HG03175 (cell line): ENCODE measurements at regions not wholly inside any gene's neighbourhood (a gene's known extent, or its start where the extent isn't known, plus 50 kb on each side); places are given as distances from the start of the nearest gene placed in this dataset.

Experiments
- ATAC-seq: cut with Tn5 transposase; IDR thresholded peaks from one replicate; pipeline ENCODE4 v1.9.1; 2021; ENCODE audit warnings: mild to moderate bottlenecking, moderate library complexity; ENCODE audit not compliant: unreplicated experiment

DNA sequence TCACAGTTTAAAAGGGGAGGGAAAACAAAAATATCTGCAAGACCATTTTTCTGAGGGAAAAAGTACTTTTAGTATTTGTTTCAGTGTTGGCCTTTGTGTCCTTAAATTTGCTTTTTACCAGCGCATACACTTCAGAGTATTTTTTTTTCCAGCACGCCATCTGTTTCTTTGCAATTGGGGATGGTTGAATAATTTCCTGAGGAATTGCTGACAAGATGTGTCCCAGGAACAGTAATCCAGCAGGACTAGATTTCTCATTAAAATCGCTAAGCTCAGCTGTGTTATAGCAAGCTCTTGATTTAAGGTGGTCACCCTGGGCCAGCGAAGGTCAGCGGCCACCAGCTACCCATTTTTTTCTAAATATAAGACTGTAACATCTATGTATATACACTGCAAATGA is 156.9 kb upstream of the RHOBTB1 start:
- ATAC-seq: no peak

GRCh38 chr10:61099756-61100155 is 155.8 kb upstream of the RHOBTB1 start:
- ATAC-seq: no peak

GRCh38 chr10:61098966-61099365 is 155.0 kb upstream of the RHOBTB1 start:
- no peak for ATAC-seq

GRCh38 chr10:61097026-61097425 is 153.0 kb upstream of the RHOBTB1 start:
- no peak for ATAC-seq

GRCh38 chr10:61096056-61096455 is 152.1 kb upstream of the RHOBTB1 start:
- ATAC-seq: no peak

DNA sequence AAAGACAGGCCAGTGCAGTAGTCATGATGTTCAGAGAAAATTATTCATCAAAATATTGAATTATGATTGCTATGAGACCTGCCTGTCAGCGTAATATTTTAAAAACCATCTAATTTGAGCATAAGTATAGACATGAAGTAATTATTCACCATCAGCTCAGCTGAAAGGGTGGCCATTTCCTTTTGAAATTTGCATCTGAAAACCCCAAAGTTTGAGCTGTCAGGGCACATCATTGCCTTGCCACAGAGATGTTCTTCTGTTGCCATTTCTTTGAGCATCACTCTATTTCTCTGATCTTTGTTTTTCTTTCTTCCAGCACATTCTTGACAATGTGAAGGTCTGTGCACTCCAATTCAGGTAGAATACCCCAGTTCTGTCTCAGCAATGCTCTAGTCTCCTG is 147.5 kb upstream of the RHOBTB1 start:
- ATAC-seq: no peak

- ATAC-seq: no peak
Observed at GRCh38 chr10:61089251-61089650, 145.3 kb upstream of the RHOBTB1 start.

DNA sequence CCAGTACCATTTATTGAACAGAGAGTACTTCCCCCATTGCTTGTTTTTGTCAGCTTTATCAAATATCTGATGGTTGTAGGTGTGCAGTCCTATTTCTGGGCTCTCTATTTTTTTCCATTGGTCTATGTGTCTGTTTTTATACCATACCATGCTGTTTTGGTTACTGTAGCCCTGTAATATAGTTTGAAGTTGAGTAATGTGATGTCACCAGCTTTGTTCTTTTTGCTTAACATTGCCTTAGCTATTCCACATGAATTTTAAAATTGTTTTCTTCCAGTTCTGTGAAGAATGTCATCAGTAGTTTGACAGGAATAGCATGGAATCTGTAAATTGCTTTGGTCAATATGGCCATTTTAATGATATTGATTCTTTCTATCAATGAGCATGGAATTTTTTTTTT is 140.5 kb upstream of the RHOBTB1 start:
- ATAC-seq: no peak

- no peak for ATAC-seq
Observed at GRCh38 chr10:61081301-61081700, 137.3 kb upstream of the RHOBTB1 start.

DNA sequence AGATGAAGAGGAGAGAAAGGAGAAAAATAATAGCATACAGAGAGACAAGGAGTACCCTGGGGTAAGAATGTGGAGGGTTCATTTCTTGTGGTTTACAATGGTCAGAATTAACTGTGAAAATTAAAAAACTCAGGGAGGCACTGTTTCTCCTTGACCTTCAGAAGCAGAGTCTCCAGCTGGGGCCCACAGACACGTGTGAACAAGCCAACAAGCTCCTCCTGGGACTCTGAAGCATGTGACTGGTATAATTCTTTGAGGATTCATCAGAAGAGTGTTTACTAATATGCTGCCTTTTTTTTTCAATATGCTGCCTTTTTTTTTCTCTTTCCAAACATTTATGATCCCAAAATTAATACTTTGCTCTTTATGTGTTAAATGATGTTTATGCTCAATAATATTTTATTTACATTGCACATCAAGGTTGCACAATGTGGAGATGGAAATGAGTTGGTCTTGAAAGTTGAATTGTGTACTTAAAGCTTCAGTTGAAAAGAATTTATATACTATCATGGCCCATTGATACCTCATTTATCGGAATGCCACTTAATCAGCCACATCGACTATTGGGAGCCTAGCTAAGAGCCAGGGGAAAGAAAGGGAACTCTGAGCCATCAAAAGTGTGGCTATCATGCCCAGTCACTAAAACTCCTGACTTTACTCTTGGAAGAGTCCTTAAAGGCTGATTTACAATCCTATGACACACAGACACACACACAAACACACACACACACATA is 134.7 kb upstream of the RHOBTB1 start:
- ATAC-seq: no peak

DNA sequence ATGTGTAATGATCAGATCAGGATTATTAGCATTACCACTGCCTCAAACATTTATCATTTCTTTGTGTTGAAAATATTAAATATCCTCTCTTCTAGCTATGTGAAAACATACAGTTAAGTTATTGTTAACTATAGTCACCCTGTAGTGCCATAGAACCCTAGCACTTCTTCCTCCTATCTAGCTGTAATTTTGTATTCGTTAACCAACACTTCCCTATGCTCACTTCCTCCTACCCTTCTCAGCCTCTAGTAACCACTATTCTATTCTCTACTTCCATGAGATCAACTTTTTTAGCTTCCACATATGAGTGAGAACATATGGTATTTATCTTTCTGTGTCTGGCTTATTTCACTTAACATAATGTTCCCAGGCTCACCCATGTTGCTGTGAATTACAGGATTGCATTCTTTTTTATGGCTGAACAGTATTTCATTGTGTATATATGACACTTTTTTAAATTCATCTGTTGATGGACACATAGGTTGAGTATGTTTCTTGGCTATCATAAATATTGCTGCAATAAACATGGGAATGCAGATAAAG is 132.7 kb upstream of the RHOBTB1 start:
- ATAC-seq: no peak

DNA sequence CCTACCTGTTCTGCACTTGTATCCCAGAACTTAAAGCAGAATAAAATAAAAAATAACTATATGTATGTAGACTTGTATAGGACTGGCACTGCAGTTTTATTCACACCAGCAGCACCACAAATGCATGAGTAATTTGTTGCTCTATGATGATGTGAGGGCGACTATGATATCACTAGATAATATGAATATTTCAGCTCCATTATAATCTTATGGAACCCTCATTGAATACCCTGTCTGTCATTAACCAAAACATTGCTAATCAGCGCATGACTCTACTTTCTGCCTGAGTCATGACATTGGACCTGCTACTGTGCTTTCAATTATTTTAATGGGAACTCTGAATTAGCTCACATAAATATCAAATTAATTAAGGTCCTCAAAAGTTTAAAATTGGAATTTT is 129.4 kb upstream of the RHOBTB1 start:
- ATAC-seq: no peak

DNA sequence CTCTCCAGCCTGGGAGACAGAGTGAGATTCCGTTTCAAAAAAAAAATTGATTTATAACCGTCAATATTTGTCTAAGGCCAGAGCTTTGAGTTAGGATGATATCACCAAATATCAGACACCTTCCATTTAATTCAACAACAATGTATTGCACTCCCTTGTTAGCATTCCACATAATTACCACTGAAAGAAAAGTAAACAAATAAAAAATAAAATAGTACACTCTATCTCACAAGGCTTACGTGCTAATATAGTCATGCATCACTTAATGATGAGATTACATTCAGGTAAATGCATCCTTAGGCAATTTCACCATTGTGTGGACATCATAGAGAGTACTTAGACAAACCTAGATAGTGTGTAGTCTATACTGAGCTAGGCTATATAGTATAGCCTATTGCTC is 127.6 kb upstream of the RHOBTB1 start:
- no peak for ATAC-seq

- no peak for ATAC-seq
Observed at GRCh38 chr10:61068471-61068870, 124.5 kb upstream of the RHOBTB1 start.

DNA sequence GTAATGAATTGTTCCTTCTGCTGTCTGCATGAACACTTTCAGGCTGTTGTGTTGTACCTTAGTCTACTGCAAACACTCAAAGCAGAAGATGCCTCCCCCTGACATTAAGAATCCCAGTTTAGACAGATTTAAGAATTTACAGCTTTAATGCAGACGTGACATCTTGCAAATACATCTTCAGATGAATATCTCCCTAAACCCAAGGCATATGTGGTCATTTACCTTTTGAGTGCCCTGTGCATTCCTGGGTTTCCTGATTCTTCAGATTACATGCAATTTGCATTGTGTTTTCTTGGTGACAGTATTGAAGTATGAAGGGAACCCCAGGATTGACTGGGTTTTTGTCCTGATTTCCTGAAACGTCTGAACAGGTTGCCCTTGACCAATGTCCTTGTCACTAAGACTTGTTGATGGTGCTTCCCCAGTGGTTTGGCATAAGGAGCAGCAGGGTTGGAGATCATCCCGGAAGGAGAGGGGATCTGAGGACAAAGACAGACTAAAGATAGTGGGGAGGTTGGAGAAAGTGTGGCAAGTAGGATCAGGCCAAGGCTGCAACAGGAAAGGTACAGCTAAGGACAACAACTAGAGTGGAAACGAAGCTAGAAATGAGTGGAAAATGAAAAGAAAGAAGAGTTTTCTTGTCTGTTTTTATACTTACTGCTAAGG is 123.8 kb upstream of the RHOBTB1 start:
- no peak for ATAC-seq

DNA sequence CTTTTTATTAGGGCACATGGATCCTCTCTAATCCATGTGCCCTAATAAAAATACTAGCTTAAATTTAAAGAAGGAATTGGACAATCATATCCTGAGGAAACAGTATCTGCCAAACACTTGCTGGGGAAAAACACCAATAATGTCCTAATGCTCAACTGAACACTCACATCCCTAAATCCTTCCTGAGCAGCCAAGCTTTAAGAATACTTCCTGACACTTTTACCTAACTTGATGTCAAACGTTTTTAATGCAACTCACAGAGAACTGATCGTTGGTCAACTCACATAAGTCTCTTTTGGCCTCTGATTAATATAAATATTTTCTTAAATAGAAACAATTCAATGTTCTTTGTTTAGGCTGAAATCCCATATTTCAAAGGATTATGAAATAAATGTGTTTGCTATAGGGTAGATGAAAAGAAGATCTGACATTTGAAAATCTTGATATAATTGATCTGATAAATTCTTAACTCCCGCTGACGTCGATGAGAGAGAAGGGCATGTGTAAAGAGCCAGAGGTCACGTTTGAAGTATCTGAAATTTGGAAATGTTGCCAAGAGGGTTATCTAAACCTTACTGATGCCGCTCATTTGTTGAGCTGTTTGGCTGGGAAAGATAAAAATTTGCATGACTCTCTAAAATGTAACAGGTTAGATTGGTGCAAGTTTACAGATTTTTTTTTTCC is 122.8 kb upstream of the RHOBTB1 start:
- no peak for ATAC-seq

DNA sequence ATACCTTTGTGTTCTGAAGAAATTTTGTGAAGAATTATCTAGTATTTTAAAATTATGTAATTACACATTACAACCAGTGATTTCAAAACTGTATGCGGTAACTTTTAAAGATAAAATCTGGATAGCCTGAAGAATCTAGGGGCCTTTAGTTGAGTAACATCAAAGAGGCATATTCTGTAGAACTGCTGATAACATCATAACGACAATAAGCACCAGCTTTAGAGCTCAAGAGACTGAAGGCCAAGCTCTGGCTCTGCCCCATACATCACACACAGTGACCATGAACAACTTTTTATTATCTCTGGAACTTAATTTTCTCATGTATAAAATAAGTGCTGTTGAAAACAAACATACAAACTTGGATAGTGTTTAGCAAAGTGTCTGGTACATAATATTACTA is 121.1 kb upstream of the RHOBTB1 start:
- no peak for ATAC-seq

GRCh38 chr10:61064356-61064755 is 120.4 kb upstream of the RHOBTB1 start:
- no peak for ATAC-seq

DNA sequence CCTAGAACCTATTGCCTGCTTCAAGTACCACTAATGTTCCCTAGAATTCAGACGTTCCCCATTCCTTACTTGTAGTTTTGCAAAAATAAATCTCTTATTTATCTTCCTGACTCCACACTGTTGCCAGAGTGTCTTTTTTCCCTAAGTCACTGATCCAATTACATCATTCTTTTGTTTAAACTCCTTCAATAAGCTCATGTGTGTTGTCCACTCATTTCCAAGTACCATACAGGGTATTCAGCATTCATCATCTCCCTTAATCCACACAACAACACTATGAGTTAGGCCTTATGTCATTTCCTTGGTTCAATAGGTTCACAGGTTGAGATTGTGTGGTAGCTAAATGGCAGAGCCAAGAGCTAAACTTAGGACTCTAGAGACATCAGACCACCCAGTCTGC is 119.9 kb upstream of the RHOBTB1 start:
- no peak for ATAC-seq

GRCh38 chr10:61063034-61063433 is 119.0 kb upstream of the RHOBTB1 start:
- ATAC-seq: no peak

DNA sequence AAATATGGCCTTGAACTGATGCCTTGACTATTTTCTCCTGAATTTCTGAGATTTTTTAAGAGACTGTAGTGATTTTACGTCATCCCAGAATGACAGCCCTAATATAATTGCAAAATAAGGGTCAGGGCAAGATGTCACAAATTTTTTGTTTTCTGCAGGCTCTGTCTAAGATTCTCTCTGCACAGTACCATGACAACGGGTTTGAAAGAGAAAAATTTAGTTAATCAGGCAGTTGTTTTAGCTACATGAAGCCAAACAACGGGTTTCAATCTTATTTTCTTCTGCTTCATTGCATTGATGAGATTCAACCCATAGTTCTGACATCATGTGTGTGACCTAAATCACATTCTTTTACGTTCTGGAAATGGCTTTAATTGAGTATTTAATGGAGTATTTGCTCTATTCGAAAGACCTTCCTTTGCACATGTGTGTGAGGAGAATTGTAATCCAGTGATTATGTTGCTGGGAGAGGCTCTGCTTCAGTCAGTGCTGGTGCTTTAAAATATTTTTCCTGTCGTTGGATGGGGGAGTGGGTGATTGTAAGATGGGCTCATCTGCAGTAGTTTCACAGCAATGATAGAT is 118.0 kb upstream of the RHOBTB1 start:
- no peak for ATAC-seq

- no peak for ATAC-seq
Observed at GRCh38 chr10:61059636-61060035, 115.7 kb upstream of the RHOBTB1 start.
